ENCODE measurements at regions not wholly inside any gene's neighbourhood (a gene's known extent, or its start where the extent isn't known, plus 50 kb on each side); places are given as distances from the start of the nearest gene placed in this dataset.

DNA sequence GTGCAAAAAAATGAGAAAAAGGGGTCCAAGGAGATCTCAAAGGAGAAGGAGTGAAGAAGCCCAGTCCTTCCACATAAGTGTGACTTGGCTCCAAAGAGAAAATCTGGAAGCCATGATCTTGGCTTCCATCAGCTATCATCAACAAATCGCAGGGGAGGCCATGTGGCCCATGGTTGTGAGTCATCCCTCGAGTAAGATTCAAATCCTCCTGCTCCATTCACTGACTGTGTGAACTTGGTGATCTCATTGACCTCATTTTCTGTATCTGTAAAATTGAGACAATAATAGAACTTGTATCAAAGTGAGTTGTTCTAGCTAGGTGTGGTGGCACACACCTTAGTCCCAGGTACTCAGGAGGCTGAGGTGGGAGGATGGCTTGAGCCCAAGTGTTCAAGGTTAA lies 79.1 kb upstream of the OLIG2 start:
- no peak for DNase-seq
- no peak overlapping the region for H3K4me3 Mint-ChIP-seq
- H3K36me3 Mint-ChIP-seq (ENCODE audit: low read depth), result no peaks in the 10 kb centered on the region
- peaks cover 9% of the 10 kb centered on the region for H3K4me1 Mint-ChIP-seq
- no peak overlapping the region for H3K27ac Mint-ChIP-seq
- no peaks in the 10 kb centered on the region for H3K9me3 Mint-ChIP-seq
- H3K27me3 Mint-ChIP-seq (ENCODE audit: low read depth, poor library complexity), result peaks cover 40% of the 10 kb centered on the region
- TF ChIP-seq, protein P1, sequence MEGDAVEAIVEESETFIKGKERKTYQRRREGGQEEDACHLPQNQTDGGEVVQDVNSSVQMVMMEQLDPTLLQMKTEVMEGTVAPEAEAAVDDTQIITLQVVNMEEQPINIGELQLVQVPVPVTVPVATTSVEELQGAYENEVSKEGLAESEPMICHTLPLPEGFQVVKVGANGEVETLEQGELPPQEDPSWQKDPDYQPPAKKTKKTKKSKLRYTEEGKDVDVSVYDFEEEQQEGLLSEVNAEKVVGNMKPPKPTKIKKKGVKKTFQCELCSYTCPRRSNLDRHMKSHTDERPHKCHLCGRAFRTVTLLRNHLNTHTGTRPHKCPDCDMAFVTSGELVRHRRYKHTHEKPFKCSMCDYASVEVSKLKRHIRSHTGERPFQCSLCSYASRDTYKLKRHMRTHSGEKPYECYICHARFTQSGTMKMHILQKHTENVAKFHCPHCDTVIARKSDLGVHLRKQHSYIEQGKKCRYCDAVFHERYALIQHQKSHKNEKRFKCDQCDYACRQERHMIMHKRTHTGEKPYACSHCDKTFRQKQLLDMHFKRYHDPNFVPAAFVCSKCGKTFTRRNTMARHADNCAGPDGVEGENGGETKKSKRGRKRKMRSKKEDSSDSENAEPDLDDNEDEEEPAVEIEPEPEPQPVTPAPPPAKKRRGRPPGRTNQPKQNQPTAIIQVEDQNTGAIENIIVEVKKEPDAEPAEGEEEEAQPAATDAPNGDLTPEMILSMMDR (IDR thresholded peaks at IDR 0.05), result no peak

DNA sequence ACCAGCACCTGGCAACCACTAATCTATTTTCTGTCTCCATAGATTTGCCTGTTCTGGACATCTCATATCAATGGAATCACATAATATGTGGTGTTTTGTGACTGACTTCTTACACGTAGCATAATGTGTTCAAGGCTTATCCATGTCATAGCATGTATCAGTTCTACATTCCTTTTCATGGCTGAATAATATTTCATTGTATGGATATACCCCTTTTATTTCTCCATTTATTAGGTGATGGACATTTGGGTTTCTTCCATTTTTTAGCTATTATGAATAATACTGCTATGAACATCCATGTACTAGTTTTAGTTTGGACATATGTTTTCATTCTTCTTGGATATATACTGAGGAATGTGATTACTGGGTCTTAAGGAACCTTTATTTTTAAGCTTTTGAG lies 78.0 kb upstream of the OLIG2 start:
- TF ChIP-seq, protein P1 (IDR thresholded peaks at IDR 0.05), result no peak
- no peak for DNase-seq
- Mint-ChIP-seq H3K4me3 (no peak overlapping the region), H3K27ac (no peak overlapping the region), H3K9me3 (no peaks in the 10 kb centered on the region), H3K27me3 (ENCODE audit: low read depth, poor library complexity) (peaks cover 51% of the 10 kb centered on the region), H3K4me1 (peaks cover 20% of the 10 kb centered on the region), H3K36me3 (ENCODE audit: low read depth) (no peaks in the 10 kb centered on the region)

DNA sequence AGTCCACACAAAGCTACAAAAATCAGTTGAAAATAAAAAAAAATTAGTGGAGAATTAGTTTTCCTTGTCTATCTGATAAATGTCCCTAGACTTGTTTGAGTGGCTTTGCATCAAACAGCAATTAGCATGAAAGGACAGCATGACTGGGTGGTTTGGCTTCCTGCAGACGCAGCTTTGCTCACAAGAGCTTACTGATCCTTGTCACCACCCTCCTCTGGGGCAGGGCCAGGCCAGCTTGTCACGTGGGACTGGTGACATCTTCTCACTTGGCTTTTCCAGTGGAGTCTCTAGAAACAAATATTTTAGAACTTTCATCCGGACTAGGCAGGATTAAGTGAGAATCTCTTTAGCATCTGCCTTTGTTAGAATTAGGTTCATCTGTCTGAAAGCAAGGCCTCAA lies 76.0 kb upstream of the OLIG2 start:
- no peaks in the 10 kb centered on the region for H3K36me3 Mint-ChIP-seq (ENCODE audit: low read depth)
- no peak overlapping the region for H3K27ac Mint-ChIP-seq
- TF ChIP-seq, protein P1 (IDR thresholded peaks at IDR 0.05), result no peak
- peaks cover 22% of the 10 kb centered on the region for H3K4me1 Mint-ChIP-seq
- DNase-seq, result no peak
- H3K27me3 Mint-ChIP-seq (ENCODE audit: low read depth, poor library complexity), result peaks cover 66% of the 10 kb centered on the region
- no peaks in the 10 kb centered on the region for H3K9me3 Mint-ChIP-seq
- H3K4me3 Mint-ChIP-seq, result no peak overlapping the region

DNA sequence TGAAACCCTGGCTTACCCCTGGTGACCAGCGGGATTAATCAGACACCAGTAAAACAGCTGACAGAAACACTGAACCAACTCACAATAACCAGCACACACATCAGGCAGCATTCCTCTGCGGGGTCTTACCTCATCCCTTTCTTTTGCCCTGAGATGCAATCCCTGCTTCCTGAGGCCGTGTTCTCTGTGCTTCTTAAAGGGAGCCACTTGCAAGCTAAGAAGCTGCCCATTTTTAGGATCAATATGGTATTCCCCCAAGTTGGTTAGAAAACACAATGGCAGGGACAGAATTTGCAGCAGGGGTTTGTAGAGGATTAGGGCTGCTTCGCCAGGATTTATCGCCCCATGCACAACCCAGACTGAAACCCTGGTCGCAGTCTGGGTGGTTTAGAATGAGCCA lies 74.7 kb upstream of the OLIG2 start:
- Mint-ChIP-seq H3K36me3 (ENCODE audit: low read depth) (no peaks in the 10 kb centered on the region), H3K9me3 (no peaks in the 10 kb centered on the region), H3K27me3 (ENCODE audit: low read depth, poor library complexity) (peaks cover 67% of the 10 kb centered on the region), H3K4me3 (no peak overlapping the region), H3K4me1 (peaks cover 32% of the 10 kb centered on the region), H3K27ac (no peak overlapping the region)
- no peak for DNase-seq
- TF ChIP-seq, protein P1 (IDR thresholded peaks at IDR 0.05), result no peak

DNA sequence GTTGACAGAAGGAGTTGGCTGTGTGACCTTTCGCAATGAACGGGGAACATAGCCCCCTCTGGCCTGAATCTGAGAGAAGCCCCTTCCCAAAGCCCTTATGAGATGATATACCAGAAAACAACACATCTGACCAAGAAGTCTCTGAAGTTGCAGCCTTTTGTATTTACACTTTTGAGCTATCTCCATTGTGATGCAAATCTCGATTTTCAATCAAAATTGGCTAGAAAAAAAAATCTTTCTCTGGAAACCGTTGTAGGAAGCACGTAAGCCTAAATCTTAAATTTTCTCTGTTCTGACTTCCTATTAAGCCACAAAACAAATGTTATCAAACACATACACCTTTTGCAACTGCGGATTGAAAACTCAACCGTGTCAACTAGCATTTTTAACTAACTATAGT lies 71.4 kb upstream of the OLIG2 start:
- Mint-ChIP-seq H3K4me1 (peaks cover 46% of the 10 kb centered on the region), H3K27me3 (ENCODE audit: low read depth, poor library complexity) (peaks cover 73% of the 10 kb centered on the region), H3K27ac (no peak overlapping the region), H3K4me3 (no peak overlapping the region), H3K9me3 (no peaks in the 10 kb centered on the region), H3K36me3 (ENCODE audit: low read depth) (no peaks in the 10 kb centered on the region)
- TF ChIP-seq, protein P1 (IDR thresholded peaks at IDR 0.05), result no peak
- no peak for DNase-seq

DNA sequence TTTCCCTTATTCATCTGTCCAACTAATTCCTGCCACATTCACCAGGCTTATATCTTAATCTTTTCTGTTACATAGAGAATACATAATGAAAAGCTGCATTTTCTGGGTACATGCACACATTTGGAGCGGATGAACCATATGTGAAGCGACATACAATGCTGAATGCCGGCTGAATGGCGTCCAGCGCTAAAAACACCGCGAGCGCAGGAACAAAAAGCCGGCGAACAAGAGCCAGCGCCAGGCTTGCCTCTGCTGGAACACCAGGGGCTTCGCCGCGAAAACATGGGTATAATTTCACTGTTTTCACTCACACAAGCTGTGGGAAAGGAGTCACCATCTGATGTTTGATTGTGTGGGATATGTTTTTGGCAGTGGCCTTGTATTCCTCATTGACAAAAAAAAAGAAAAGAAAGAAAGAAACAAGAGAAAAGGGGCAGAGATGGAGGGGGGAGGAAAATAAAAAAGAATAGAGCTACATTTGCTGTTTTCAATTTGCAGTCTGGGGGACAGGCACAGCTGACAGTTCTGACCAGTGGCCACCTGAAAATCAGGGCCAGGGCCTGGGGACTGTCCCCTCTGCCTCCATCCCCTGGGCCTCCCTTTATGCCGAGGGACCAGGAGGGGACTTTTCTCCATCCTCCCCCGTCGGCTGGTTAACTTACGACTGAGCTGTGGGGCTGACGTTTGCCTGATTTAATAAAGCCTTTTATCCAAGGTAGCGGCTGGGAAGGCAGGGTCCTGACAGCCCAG lies 70.2 kb upstream of the OLIG2 start:
- TF ChIP-seq, protein P1 (IDR thresholded peaks at IDR 0.05), result no peak
- no peak for DNase-seq
- Mint-ChIP-seq H3K27ac (no peak overlapping the region), H3K4me3 (no peak overlapping the region), H3K36me3 (ENCODE audit: low read depth) (no peaks in the 10 kb centered on the region), H3K27me3 (ENCODE audit: low read depth, poor library complexity) (peaks cover 78% of the 10 kb centered on the region), H3K9me3 (no peaks in the 10 kb centered on the region), H3K4me1 (peaks cover 56% of the 10 kb centered on the region)
